ENCODE measurements at regions not wholly inside any gene's neighbourhood (a gene's known extent, or its start where the extent isn't known, plus 50 kb on each side); places are given as distances from the start of the nearest gene placed in this dataset.
"Not testable (repeated sequence)": the region's sequence is repeated elsewhere in the genome, so short reads cannot be mapped to it uniquely, and the experiment has no call there.

DNA sequence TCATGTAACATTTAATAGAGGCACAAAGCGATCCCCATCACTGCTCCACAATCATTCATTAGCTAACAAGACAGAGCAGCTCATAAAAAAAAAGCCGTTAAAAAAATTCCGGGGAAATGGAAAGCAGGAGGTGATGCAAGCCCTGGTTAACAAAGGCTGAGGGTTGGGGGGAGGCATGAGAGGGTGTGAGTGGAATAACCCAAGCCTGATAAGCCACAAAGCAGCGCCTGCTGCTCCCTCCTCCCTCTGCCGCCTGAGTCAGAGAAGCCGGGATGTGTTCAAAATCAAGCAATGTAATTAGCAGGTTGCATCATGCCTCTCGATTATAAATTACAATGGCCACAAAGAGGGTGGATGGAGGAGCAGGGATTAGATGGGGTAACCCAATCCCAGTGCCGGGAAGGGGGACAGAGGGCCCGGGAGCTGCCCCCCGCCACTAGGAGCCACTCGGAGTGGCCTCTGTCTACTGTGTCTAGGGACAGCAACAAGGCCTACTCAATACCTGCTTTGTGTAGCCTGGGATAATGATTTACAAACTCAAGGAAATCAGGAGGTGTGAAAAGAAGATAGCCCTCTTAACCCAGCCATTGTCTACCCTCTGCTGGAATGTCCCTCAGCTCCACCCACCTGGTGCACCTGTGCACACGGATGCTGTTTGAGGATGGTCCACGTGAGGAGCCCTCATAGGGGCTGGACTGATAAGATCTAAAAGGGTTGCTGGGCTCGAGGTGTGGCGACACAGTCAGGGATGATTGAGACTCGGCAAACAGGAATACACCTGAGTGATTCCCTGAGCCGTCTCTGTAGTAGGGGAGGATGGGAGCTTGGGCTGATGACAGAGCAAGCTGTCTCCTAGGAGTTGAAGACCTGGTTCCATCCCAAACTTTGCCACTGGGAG lies 156.9 kb downstream of the VEGFA start:
- Histone ChIP-seq H3K79me2 (ENCODE audit: insufficient read depth, low read length) (no peaks in the 10 kb centered on the region), H3K9me3 (ENCODE audit: insufficient read depth, low read length, severe bottlenecking) (no peaks in the 10 kb centered on the region), H3K27me3 (ENCODE audit: insufficient read depth, low read length, poor library complexity) (no peaks in the 10 kb centered on the region), H3K27ac (ENCODE audit: low read length) (no peak overlapping the region), H2AFZ (ENCODE audit: low read depth, low read length) (no peak overlapping the region), H3K4me3 (ENCODE audit: low read depth in 1 of 2, low read length in 2 of 2) (no peak overlapping the region), H3K4me2 (ENCODE audit: insufficient read depth, low read length) (no peak overlapping the region), H4K20me1 (ENCODE audit: insufficient read depth, low read length) (peaks cover 6% of the 10 kb centered on the region; the same call in 1 of the 2 replicates), H3K9ac (ENCODE audit: low read depth, low read length) (no peak overlapping the region), H3K36me3 (ENCODE audit: insufficient read depth, low read length) (no peaks in the 10 kb centered on the region), H3K4me1 (ENCODE audit: insufficient read depth, low read length) (peaks cover 32% of the 10 kb centered on the region)
- TF ChIP-seq EZH2 (IDR thresholded peaks at IDR 0.05; ENCODE audit: borderline replicate concordance, low read depth, low read length, severe bottlenecking) (no peak), CTCF (IDR thresholded peaks at IDR 0.05; ENCODE audit: borderline replicate concordance, extremely low read depth, low read length, poor library complexity, severe bottlenecking) (peak; percentile 6)
- ATAC-seq (ENCODE audit: insufficient read depth, low read depth) (peak; percentile 54), DNase-seq (peak; percentile 88)

DNA sequence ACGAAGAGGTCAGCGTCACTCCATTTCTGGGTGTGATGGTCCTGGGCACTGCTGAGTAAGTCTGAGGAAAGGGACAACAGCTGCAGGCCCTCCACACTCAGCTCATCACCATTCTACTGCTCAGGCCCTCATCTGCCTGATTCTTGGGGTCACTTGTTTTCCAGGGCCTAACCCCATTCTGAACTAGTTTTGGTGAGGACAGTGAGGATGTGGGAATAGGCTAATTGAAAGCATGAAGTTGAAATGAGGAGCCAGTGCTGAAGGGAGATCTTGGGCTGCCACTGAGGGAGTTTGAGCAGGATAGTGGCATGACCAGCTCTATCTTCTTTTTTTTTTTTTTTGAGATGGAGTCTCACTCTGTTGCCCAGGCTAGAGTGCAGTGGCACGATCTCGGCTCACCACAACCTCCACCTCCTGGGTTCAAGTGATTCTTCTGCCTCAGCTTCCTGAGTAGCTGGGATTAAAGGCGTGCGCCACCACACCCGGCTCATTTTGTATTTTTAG lies 155.7 kb downstream of the VEGFA start:
- not testable (repeated sequence) for H3K9ac ChIP-seq (ENCODE audit: low read depth, low read length); H3K4me2 ChIP-seq (ENCODE audit: insufficient read depth, low read length); H4K20me1 ChIP-seq (ENCODE audit: insufficient read depth, low read length); H3K79me2 ChIP-seq (ENCODE audit: insufficient read depth, low read length); H3K27ac ChIP-seq (ENCODE audit: low read length); H3K9me3 ChIP-seq (ENCODE audit: insufficient read depth, low read length, severe bottlenecking); ATAC-seq (ENCODE audit: insufficient read depth, low read depth); H3K4me3 ChIP-seq (ENCODE audit: low read depth in 1 of 2, low read length in 2 of 2); H2AFZ ChIP-seq (ENCODE audit: low read depth, low read length); H3K36me3 ChIP-seq (ENCODE audit: insufficient read depth, low read length); H3K27me3 ChIP-seq (ENCODE audit: insufficient read depth, low read length, poor library complexity)
- peak; percentile 23 for DNase-seq
- H3K4me1 ChIP-seq (ENCODE audit: insufficient read depth, low read length): peaks cover 32% of the 10 kb centered on the region

- Histone ChIP-seq H4K20me1 (ENCODE audit: insufficient read depth, low read length) (peaks cover 6% of the 10 kb centered on the region; the same call in 1 of the 2 replicates), H3K4me2 (ENCODE audit: insufficient read depth, low read length) (peak overlapping the region; percentile 44), H3K36me3 (ENCODE audit: insufficient read depth, low read length) (no peaks in the 10 kb centered on the region), H3K9me3 (ENCODE audit: insufficient read depth, low read length, severe bottlenecking) (no peaks in the 10 kb centered on the region), H3K9ac (ENCODE audit: low read depth, low read length) (peak overlapping the region; percentile 18; the same call in 1 of the 2 replicates), H2AFZ (ENCODE audit: low read depth, low read length) (no peak overlapping the region), H3K4me1 (ENCODE audit: insufficient read depth, low read length) (peaks cover 32% of the 10 kb centered on the region), H3K4me3 (ENCODE audit: low read depth in 1 of 2, low read length in 2 of 2) (no peak overlapping the region), H3K27ac (ENCODE audit: low read length) (peak overlapping the region; percentile 69), H3K79me2 (ENCODE audit: insufficient read depth, low read length) (no peaks in the 10 kb centered on the region), H3K27me3 (ENCODE audit: insufficient read depth, low read length, poor library complexity) (no peaks in the 10 kb centered on the region)
- peak; percentile 85 for ATAC-seq (ENCODE audit: insufficient read depth, low read depth)
- DNase-seq: peak; percentile 92
- no peak for TF ChIP-seq EZH2 (IDR thresholded peaks at IDR 0.05; ENCODE audit: borderline replicate concordance, low read depth, low read length, severe bottlenecking)
- TF ChIP-seq CTCF (IDR thresholded peaks at IDR 0.05; ENCODE audit: borderline replicate concordance, extremely low read depth, low read length, poor library complexity, severe bottlenecking): no peak
Observed at GRCh38 chr6:43924222-43924702, 154.3 kb downstream of the VEGFA start.

Data from DND-41 (cell line).